ENCODE measurements at regions not wholly inside any gene's neighbourhood (a gene's known extent, or its start where the extent isn't known, plus 50 kb on each side); places are given as distances from the start of the nearest gene placed in this dataset.

- TF ChIP-seq POLR2A (IDR thresholded peaks at IDR 0.05) (no peak), CTCF (IDR thresholded peaks at IDR 0.05) (no peak)
These were observed 136.9 kb downstream of the CYP26B1 start for GRCh38 chr2:72010647-72011369.

Measured in stomach (tissue), 4 donors.